ENCODE measurements at regions not wholly inside any gene's neighbourhood (a gene's known extent, or its start where the extent isn't known, plus 50 kb on each side); places are given as distances from the start of the nearest gene placed in this dataset.

DNA sequence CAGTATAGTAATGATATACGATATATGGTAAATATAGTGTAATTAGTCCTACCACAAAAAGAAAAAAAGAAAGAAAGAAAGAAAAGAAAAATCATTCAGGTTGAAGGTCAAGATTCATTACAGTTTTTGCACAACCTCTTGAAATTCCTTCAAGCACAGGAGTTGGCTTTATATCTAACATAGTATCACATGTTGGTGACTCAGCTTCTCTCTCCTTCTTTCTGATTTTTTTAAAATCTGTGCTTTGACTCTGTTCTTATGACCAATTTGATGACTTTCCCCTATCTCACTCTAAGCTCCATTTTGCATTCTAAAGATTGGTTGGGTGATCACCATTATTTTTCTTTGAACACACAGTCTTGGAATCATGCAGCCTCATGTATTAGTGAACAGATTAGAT lies 148.2 kb upstream of the COL11A1 start:
- TF ChIP-seq, protein P1, sequence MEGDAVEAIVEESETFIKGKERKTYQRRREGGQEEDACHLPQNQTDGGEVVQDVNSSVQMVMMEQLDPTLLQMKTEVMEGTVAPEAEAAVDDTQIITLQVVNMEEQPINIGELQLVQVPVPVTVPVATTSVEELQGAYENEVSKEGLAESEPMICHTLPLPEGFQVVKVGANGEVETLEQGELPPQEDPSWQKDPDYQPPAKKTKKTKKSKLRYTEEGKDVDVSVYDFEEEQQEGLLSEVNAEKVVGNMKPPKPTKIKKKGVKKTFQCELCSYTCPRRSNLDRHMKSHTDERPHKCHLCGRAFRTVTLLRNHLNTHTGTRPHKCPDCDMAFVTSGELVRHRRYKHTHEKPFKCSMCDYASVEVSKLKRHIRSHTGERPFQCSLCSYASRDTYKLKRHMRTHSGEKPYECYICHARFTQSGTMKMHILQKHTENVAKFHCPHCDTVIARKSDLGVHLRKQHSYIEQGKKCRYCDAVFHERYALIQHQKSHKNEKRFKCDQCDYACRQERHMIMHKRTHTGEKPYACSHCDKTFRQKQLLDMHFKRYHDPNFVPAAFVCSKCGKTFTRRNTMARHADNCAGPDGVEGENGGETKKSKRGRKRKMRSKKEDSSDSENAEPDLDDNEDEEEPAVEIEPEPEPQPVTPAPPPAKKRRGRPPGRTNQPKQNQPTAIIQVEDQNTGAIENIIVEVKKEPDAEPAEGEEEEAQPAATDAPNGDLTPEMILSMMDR (IDR thresholded peaks at IDR 0.05), result no peak
- TF ChIP-seq POLR2A (IDR thresholded peaks at IDR 0.05), result no peak

Measured in transverse colon (tissue), 3 donors.